ENCODE measurements at regions not wholly inside any gene's neighbourhood (a gene's known extent, or its start where the extent isn't known, plus 50 kb on each side); places are given as distances from the start of the nearest gene placed in this dataset.

GRCh38 chr9:108803428-108804065 is 52.2 kb downstream of the ACTL7B start:
- Histone ChIP-seq H3K9me3 (ENCODE audit: control insufficient read depth in 1 of 2, low read length in 2 of 2) (no peaks in the 10 kb centered on the region), H3K4me3 (ENCODE audit: low read depth in 1 of 2, low read length in 2 of 2) (no peak overlapping the region), H3K4me1 (ENCODE audit: control insufficient read depth in 1 of 2, insufficient read depth in 2 of 2, low read length in 2 of 2) (no peaks in the 10 kb centered on the region), H3K27ac (ENCODE audit: low read length) (no peak overlapping the region), H3K27me3 (ENCODE audit: low read depth, low read length) (no peaks in the 10 kb centered on the region), H3K36me3 (ENCODE audit: control insufficient read depth in 1 of 2, insufficient read depth in 2 of 2, low read length in 2 of 2) (no peaks in the 10 kb centered on the region)

GRCh38 chr9:108802967-108803366 is 52.8 kb downstream of the ACTL7B start:
- Histone ChIP-seq H3K9me3 (ENCODE audit: control insufficient read depth in 1 of 2, low read length in 2 of 2) (no peaks in the 10 kb centered on the region), H3K4me3 (ENCODE audit: low read depth in 1 of 2, low read length in 2 of 2) (no peak overlapping the region), H3K27ac (ENCODE audit: low read length) (no peak overlapping the region), H3K27me3 (ENCODE audit: low read depth, low read length) (no peaks in the 10 kb centered on the region), H3K36me3 (ENCODE audit: control insufficient read depth in 1 of 2, insufficient read depth in 2 of 2, low read length in 2 of 2) (no peaks in the 10 kb centered on the region), H3K4me1 (ENCODE audit: control insufficient read depth in 1 of 2, insufficient read depth in 2 of 2, low read length in 2 of 2) (no peaks in the 10 kb centered on the region)

- Histone ChIP-seq H3K4me3 (ENCODE audit: low read depth in 1 of 2, low read length in 2 of 2) (no peak overlapping the region), H3K27me3 (ENCODE audit: low read depth, low read length) (no peaks in the 10 kb centered on the region), H3K9me3 (ENCODE audit: control insufficient read depth in 1 of 2, low read length in 2 of 2) (no peaks in the 10 kb centered on the region), H3K4me1 (ENCODE audit: control insufficient read depth in 1 of 2, insufficient read depth in 2 of 2, low read length in 2 of 2) (no peaks in the 10 kb centered on the region), H3K27ac (ENCODE audit: low read length) (no peak overlapping the region), H3K36me3 (ENCODE audit: control insufficient read depth in 1 of 2, insufficient read depth in 2 of 2, low read length in 2 of 2) (no peaks in the 10 kb centered on the region)
These were observed 53.8 kb downstream of the ACTL7B start for GRCh38 chr9:108801949-108802348.

- Histone ChIP-seq H3K36me3 (ENCODE audit: control insufficient read depth in 1 of 2, insufficient read depth in 2 of 2, low read length in 2 of 2) (no peaks in the 10 kb centered on the region), H3K9me3 (ENCODE audit: control insufficient read depth in 1 of 2, low read length in 2 of 2) (no peaks in the 10 kb centered on the region), H3K4me1 (ENCODE audit: control insufficient read depth in 1 of 2, insufficient read depth in 2 of 2, low read length in 2 of 2) (no peaks in the 10 kb centered on the region), H3K27ac (ENCODE audit: low read length) (no peak overlapping the region), H3K27me3 (ENCODE audit: low read depth, low read length) (no peaks in the 10 kb centered on the region), H3K4me3 (ENCODE audit: low read depth in 1 of 2, low read length in 2 of 2) (no peak overlapping the region)
These were observed 55.1 kb downstream of the ACTL7B start for GRCh38 chr9:108800632-108801099.

- Histone ChIP-seq H3K4me3 (ENCODE audit: low read depth in 1 of 2, low read length in 2 of 2) (no peak overlapping the region), H3K4me1 (ENCODE audit: control insufficient read depth in 1 of 2, insufficient read depth in 2 of 2, low read length in 2 of 2) (no peaks in the 10 kb centered on the region), H3K36me3 (ENCODE audit: control insufficient read depth in 1 of 2, insufficient read depth in 2 of 2, low read length in 2 of 2) (no peaks in the 10 kb centered on the region), H3K9me3 (ENCODE audit: control insufficient read depth in 1 of 2, low read length in 2 of 2) (peaks cover 0 to 14% of the 10 kb centered on the region in 2 donors), H3K27me3 (ENCODE audit: low read depth, low read length) (no peaks in the 10 kb centered on the region), H3K27ac (ENCODE audit: low read length) (no peak overlapping the region)
These were observed 62.2 kb downstream of the ACTL7B start for GRCh38 chr9:108793573-108793972.

GRCh38 chr9:108789742-108790141 is 66.0 kb downstream of the ACTL7B start:
- no peaks in the 10 kb centered on the region for H3K36me3 ChIP-seq (ENCODE audit: control insufficient read depth in 1 of 2, insufficient read depth in 2 of 2, low read length in 2 of 2)
- no peak overlapping the region for H3K27ac ChIP-seq (ENCODE audit: low read length)
- H3K4me3 ChIP-seq (ENCODE audit: low read depth in 1 of 2, low read length in 2 of 2) = no peak overlapping the region
- H3K4me1 ChIP-seq (ENCODE audit: control insufficient read depth in 1 of 2, insufficient read depth in 2 of 2, low read length in 2 of 2) = no peaks in the 10 kb centered on the region
- H3K27me3 ChIP-seq (ENCODE audit: low read depth, low read length) = no peaks in the 10 kb centered on the region
- H3K9me3 ChIP-seq (ENCODE audit: control insufficient read depth in 1 of 2, low read length in 2 of 2) = peaks cover 0 to 14% of the 10 kb centered on the region in 2 donors

DNA sequence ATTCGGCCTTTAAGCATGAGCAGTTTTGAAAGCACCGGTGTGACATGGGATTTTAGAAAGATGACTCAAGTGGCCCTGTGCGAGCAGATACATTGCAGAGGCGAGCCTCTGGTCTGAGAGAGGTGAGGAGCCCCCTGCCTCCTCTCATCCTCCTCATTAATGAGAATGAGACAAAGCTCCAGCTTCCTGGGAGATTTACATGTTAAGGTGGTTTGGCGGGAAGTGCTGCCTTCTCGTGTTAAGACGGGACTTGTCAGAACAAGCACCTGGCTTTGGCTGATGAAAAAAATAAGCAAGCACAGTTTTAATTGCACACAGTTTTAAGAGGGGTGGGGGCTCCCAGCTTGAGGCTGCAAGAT is 68.1 kb downstream of the ACTL7B start:
- Histone ChIP-seq H3K27ac (ENCODE audit: low read length) (no peak overlapping the region), H3K4me3 (ENCODE audit: low read depth in 1 of 2, low read length in 2 of 2) (no peak overlapping the region)

DNA sequence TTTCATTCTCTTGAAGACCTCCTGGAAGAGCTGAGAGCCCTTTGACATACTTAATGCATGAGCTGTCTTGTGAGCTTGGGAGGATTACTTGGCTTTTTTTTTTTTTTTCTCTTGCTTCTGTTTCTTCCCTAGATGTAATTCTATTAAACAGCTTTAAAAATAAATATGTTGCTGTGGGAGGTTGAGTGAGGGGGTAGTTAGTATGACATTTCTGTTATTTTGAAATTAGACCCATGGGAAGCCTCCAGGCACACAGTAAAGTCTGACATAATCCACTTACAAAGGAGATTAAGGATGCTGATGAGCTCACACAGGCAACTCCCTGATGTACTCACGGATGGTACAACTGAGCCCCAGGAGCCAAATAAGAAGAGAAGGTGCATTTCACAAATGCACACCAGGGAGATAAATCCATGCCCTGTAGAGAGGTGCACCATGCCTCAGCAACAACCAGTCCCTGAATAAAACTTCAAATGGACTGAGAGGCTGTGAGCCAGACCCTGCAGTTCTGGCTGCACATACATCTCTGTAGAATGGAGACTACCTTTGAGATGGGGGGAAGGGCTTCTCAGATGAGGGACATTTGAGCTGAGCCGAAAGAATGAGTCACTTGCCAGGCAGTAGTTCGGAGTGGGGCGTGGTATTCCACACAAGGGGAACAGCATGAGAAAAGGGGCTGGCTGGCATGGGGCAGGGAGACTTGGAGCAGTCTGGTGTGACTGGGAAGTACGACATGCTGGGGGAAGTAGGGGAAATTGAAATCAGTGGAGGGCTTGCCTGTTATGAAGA is 68.7 kb downstream of the ACTL7B start:
- H3K4me1 ChIP-seq (ENCODE audit: control insufficient read depth in 1 of 2, insufficient read depth in 2 of 2, low read length in 2 of 2) = peaks cover 0 to 4% of the 10 kb centered on the region in 2 donors
- no peak overlapping the region for H3K4me3 ChIP-seq (ENCODE audit: low read depth in 1 of 2, low read length in 2 of 2)
- H3K27me3 ChIP-seq (ENCODE audit: low read depth, low read length) = no peaks in the 10 kb centered on the region
- no peak overlapping the region for H3K27ac ChIP-seq (ENCODE audit: low read length)
- H3K36me3 ChIP-seq (ENCODE audit: control insufficient read depth in 1 of 2, insufficient read depth in 2 of 2, low read length in 2 of 2) = no peaks in the 10 kb centered on the region
- peaks cover 0 to under 1% of the 10 kb centered on the region in 2 donors for H3K9me3 ChIP-seq (ENCODE audit: control insufficient read depth in 1 of 2, low read length in 2 of 2)

More for the DNA sequence above, 68.1 kb downstream of the ACTL7B start:
- no peaks in the 10 kb centered on the region for H3K36me3 ChIP-seq (ENCODE audit: control insufficient read depth in 1 of 2, insufficient read depth in 2 of 2, low read length in 2 of 2)
- H3K9me3 ChIP-seq (ENCODE audit: control insufficient read depth in 1 of 2, low read length in 2 of 2) = peaks cover 0 to 6% of the 10 kb centered on the region in 2 donors
- H3K4me1 ChIP-seq (ENCODE audit: control insufficient read depth in 1 of 2, insufficient read depth in 2 of 2, low read length in 2 of 2) = peaks cover 0 to 4% of the 10 kb centered on the region in 2 donors
- no peaks in the 10 kb centered on the region for H3K27me3 ChIP-seq (ENCODE audit: low read depth, low read length)

DNA sequence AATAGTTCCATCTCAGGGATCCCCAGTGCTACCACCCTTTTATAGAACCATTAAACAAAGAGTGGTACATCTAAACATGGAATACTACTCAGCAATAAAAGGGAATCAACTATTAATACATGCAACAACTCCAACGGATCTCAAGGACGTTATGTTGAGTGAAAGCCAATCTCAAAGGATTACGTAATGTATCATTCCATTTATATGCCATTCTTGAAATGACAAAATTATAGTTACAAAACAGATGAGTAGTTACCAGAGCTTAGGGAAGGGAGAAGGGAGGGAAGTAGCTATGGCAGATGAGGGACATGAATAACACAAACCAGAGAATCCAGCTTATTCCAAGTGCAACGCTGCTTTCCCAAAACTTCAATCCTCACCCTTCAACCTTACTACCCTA is 69.5 kb downstream of the ACTL7B start:
- H3K4me3 ChIP-seq (ENCODE audit: low read depth in 1 of 2, low read length in 2 of 2) = no peak overlapping the region
- H3K27me3 ChIP-seq (ENCODE audit: low read depth, low read length) = no peaks in the 10 kb centered on the region
- H3K36me3 ChIP-seq (ENCODE audit: control insufficient read depth in 1 of 2, insufficient read depth in 2 of 2, low read length in 2 of 2) = no peaks in the 10 kb centered on the region
- H3K9me3 ChIP-seq (ENCODE audit: control insufficient read depth in 1 of 2, low read length in 2 of 2) = no peaks in the 10 kb centered on the region
- no peak overlapping the region for H3K27ac ChIP-seq (ENCODE audit: low read length)
- peaks cover 0 to 4% of the 10 kb centered on the region in 2 donors for H3K4me1 ChIP-seq (ENCODE audit: control insufficient read depth in 1 of 2, insufficient read depth in 2 of 2, low read length in 2 of 2)

DNA sequence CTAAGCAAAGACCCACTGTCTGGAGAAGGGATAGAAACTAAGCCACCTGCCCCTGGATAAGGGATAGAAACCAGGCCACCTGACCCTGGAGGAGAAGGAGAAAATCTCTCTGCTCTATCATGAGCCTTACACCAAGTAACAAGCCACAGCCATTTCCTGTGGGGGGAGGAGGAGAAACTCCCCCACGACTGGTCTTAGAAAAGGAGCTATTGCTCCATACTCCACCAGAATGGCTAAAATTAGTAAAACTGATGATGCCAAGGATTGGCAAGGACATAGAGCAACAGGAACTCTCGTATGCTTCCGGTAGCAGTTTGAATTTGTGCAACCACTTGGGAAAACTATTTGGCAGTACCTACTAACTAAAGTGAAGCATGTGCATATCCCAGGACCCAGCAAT is 70.8 kb downstream of the ACTL7B start:
- Histone ChIP-seq H3K4me3 (ENCODE audit: low read depth in 1 of 2, low read length in 2 of 2) (no peak overlapping the region), H3K27ac (ENCODE audit: low read length) (no peak overlapping the region)

GRCh38 chr9:108783731-108784495 is 71.9 kb downstream of the ACTL7B start:
- no peaks in the 10 kb centered on the region for H3K27me3 ChIP-seq (ENCODE audit: low read depth, low read length)
- H3K9me3 ChIP-seq (ENCODE audit: control insufficient read depth in 1 of 2, low read length in 2 of 2) = no peaks in the 10 kb centered on the region
- no peak overlapping the region for H3K27ac ChIP-seq (ENCODE audit: low read length)
- no peaks in the 10 kb centered on the region for H3K36me3 ChIP-seq (ENCODE audit: control insufficient read depth in 1 of 2, insufficient read depth in 2 of 2, low read length in 2 of 2)
- no peak overlapping the region for H3K4me3 ChIP-seq (ENCODE audit: low read depth in 1 of 2, low read length in 2 of 2)
- peaks cover 0 to 4% of the 10 kb centered on the region in 2 donors for H3K4me1 ChIP-seq (ENCODE audit: control insufficient read depth in 1 of 2, insufficient read depth in 2 of 2, low read length in 2 of 2)

More for the DNA sequence above, 70.8 kb downstream of the ACTL7B start:
- H3K4me1 ChIP-seq (ENCODE audit: control insufficient read depth in 1 of 2, insufficient read depth in 2 of 2, low read length in 2 of 2) = peaks cover 0 to 4% of the 10 kb centered on the region in 2 donors
- H3K9me3 ChIP-seq (ENCODE audit: control insufficient read depth in 1 of 2, low read length in 2 of 2) = no peaks in the 10 kb centered on the region
- no peaks in the 10 kb centered on the region for H3K27me3 ChIP-seq (ENCODE audit: low read depth, low read length)
- no peaks in the 10 kb centered on the region for H3K36me3 ChIP-seq (ENCODE audit: control insufficient read depth in 1 of 2, insufficient read depth in 2 of 2, low read length in 2 of 2)
